ENCODE measurements at regions not wholly inside any gene's neighbourhood (a gene's known extent, or its start where the extent isn't known, plus 50 kb on each side); places are given as distances from the start of the nearest gene placed in this dataset.

DNA sequence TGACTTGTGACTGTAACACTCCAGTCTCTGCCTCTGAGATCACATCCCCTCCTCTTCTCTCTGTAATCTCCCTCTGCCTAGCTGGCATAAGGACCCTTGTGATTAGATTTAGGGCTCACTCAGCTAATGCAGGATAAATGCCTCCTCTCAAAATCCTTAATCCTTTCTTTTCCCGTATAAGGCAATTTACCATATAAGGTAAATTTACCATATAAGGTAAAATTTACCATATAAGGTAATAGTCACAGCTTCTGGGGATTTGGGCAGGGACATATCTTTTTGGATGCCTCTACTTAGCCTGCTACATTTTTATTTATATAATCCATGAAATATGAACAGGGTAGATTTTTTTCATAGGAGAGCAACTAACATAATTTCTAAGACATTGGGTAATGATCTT is 318.0 kb upstream of the PUM3 start:
- Mint-ChIP-seq H3K27me3 (peaks cover 5 to 37% (median 14%) of the 10 kb centered on the region in 5 donors), H3K4me3 (no peak overlapping the region), H3K27ac (no peak overlapping the region), H3K9me3 (peaks cover 0 to 3% (median 1%) of the 10 kb centered on the region in 9 donors), H3K36me3 (no peaks in the 10 kb centered on the region), H3K4me1 (no peaks in the 10 kb centered on the region)
- POLR2A ChIA-PET, result no interaction called here
- no peak for ATAC-seq
- DNase-seq, result no peak

DNA sequence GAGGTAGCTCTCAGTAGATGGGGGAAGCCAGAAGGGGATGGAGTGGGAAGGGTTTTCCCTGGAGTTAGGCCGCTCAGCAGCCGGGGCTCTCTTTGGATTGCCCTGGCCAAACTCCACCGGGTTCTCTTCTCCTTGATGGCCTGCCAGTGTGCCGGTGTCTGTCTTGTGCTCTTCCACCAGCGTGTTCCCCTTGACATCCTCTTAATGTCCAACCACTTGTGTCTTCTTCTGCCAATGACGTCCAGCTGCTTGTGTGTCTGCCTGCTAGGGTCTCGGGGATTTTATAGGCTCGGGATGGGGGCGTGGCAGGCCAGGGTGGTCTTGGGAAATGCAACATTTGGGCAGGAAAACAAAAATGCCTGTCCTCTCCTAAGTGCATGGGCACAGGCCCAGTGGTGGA is 313.1 kb upstream of the PUM3 start:
- Mint-ChIP-seq H3K36me3 (no peaks in the 10 kb centered on the region), H3K27ac (no peak overlapping the region), H3K4me1 (no peaks in the 10 kb centered on the region), H3K9me3 (peaks cover 0 to 2% (median 0%) of the 10 kb centered on the region in 9 donors), H3K4me3 (no peak overlapping the region), H3K27me3 (peaks cover 5 to 28% (median 10%) of the 10 kb centered on the region in 5 donors)
- DNase-seq (no peak), ATAC-seq (no peak)
- POLR2A ChIA-PET, result no interaction called here

- no peak for ATAC-seq
- peaks cover 2 to 21% (median 7%) of the 10 kb centered on the region in 5 donors for H3K27me3 Mint-ChIP-seq
- H3K27ac Mint-ChIP-seq, result no peak overlapping the region
- H3K9me3 Mint-ChIP-seq, result no peaks in the 10 kb centered on the region
- POLR2A ChIA-PET, result no interaction called here
- H3K4me1 Mint-ChIP-seq, result no peaks in the 10 kb centered on the region
- no peaks in the 10 kb centered on the region for H3K36me3 Mint-ChIP-seq
- no peak for DNase-seq
- no peak overlapping the region for H3K4me3 Mint-ChIP-seq
Measured at GRCh38 chr9:3151672-3152576, 308.0 kb upstream of the PUM3 start.

DNA sequence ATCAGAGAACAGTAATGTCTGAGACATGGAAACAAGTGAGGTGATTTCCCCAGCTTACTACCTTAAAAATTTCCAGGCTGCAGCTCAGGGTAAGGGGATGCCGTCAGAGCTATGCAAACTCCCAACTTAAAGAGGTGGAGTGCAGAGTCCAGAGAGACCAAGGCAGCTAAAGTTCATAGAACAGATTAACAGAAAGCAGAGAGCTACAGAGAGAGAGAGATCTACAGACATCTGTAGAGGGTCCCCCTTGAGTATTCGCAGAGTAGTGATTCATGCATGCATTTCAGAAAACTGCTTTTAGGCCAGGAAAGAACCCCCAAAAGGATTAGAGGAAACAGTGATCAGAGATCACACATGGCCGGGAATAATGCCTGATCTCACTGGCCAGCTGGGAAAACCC is 306.2 kb upstream of the PUM3 start:
- no peaks in the 10 kb centered on the region for H3K36me3 Mint-ChIP-seq
- DNase-seq (no peak), ATAC-seq (no peak)
- POLR2A ChIA-PET, result no interaction called here
- H3K4me3 Mint-ChIP-seq, result no peak overlapping the region
- H3K4me1 Mint-ChIP-seq, result no peaks in the 10 kb centered on the region
- H3K9me3 Mint-ChIP-seq, result peaks cover 0 to 3% (median 0%) of the 10 kb centered on the region in 9 donors
- H3K27me3 Mint-ChIP-seq, result peaks cover 0 to 12% (median 7%) of the 10 kb centered on the region in 5 donors
- H3K27ac Mint-ChIP-seq, result no peak overlapping the region

DNA sequence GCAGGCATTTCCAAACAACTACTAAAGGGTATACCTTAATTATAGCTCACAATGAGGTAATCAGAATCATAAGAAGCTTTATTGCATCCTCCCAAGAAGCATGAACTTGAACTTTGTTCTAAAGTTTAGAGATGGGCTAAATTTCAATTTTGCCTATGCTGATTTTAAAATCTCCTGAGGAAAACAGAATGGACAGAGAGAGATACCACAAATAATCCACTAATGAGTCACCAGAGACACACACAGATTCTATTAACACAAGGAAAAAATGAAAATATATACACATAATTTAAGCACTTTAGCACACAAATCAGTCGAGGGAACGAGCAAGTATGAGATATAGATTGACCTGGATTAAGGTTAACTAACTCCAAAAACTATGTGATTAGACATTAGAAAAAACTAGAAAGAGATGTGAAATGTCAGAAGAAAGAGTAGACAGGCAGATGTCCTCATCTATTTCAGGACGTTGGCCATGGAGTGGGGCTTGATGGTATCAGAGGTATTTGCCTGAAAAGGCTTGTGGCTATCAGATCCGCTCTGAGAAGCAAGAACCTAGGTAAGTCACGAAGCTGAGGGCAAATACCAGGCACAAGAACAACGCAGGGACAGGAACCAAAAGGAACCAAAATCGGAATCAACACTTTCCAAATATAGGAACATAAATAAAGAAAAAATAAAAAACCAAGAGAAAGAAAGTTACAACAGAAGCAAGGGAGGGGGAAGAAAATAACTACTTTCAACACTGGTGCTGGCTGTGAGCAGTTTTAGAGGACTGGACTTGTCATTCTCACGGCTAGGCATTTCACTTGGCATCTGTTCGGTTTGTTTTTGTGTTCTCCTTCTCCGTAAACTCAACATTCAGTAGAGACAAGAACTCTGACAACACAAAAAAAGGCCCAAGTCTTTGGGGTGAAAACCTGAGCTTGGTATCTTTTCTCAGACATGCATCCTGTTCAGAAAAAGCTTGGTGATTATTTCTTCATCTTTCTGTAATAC is 294.6 kb upstream of the PUM3 start:
- POLR2A ChIA-PET, result no interaction called here
- peaks cover 0 to 16% (median 5%) of the 10 kb centered on the region in 9 donors for H3K9me3 Mint-ChIP-seq
- H3K27ac Mint-ChIP-seq, result no peak overlapping the region
- no peaks in the 10 kb centered on the region for H3K4me1 Mint-ChIP-seq
- no peak overlapping the region for H3K4me3 Mint-ChIP-seq
- ATAC-seq (no peak), DNase-seq (no peak)
- no peaks in the 10 kb centered on the region for H3K36me3 Mint-ChIP-seq
- H3K27me3 Mint-ChIP-seq, result peaks cover 3 to 34% (median 5%) of the 10 kb centered on the region in 5 donors

DNA sequence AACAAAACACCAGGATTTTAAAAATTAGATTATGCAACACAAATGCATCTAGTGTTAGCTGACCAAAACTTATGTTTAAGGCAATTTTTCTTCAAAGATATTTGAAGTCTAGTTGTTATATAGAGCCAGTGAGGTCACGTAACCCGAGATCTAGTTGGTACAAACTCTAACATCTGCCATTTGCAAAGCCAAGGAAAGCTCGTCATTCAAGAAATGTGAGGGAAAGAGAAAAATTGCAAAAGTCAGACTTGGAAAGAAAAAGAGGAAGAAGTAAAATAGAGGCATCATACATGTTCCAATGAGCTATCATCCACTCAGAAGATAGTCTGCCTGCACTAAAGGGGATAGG is 293.4 kb upstream of the PUM3 start:
- H3K36me3 Mint-ChIP-seq, result no peaks in the 10 kb centered on the region
- ATAC-seq, result no peak
- POLR2A ChIA-PET, result no interaction called here
- H3K27ac Mint-ChIP-seq, result no peak overlapping the region
- no peaks in the 10 kb centered on the region for H3K4me1 Mint-ChIP-seq
- peaks cover 0 to 11% (median 3%) of the 10 kb centered on the region in 9 donors for H3K9me3 Mint-ChIP-seq
- peaks cover 3 to 41% (median 5%) of the 10 kb centered on the region in 5 donors for H3K27me3 Mint-ChIP-seq
- no peak overlapping the region for H3K4me3 Mint-ChIP-seq
- no peak for DNase-seq

DNA sequence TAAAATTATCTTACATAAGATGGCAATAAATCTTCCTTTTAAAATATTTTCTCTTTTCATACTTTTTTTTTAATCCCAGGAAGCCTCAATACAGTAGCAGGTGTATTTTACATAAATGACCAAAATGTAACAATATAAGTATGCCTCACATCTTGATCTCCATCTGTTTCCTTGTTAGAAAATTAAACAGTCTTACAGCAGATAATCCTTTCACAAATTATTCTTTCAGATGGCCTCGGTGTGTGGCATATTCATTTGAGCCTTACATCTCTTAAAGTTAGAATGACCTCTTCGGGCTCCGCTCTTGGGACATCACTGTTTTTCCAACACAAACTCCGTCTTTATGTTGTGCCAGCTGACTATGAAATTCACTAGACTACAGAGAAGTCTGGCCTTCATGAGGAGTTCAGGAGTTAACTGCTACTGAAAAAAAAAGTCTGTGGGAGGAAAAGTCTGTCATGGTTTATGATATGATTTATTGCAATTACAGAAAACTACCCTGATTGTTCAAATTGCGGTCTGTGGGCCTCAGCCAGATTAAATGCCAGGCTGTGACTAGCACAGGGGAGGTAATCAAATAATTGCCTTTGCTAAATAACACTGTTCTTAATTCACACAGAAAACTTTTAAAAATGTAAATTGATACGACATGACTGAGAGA is 292.9 kb upstream of the PUM3 start:
- peaks cover 5 to 44% (median 8%) of the 10 kb centered on the region in 5 donors for H3K27me3 Mint-ChIP-seq
- POLR2A ChIA-PET, result no interaction called here
- peaks cover 0 to 11% (median 4%) of the 10 kb centered on the region in 9 donors for H3K9me3 Mint-ChIP-seq
- H3K27ac Mint-ChIP-seq, result no peak overlapping the region
- no peak for ATAC-seq
- no peak for DNase-seq
- H3K4me3 Mint-ChIP-seq, result no peak overlapping the region
- H3K4me1 Mint-ChIP-seq, result no peaks in the 10 kb centered on the region
- H3K36me3 Mint-ChIP-seq, result no peaks in the 10 kb centered on the region

- Mint-ChIP-seq H3K27ac (no peak overlapping the region), H3K36me3 (no peaks in the 10 kb centered on the region), H3K27me3 (peaks cover 6 to 50% (median 11%) of the 10 kb centered on the region in 5 donors), H3K9me3 (peaks cover 0 to 11% (median 4%) of the 10 kb centered on the region in 9 donors), H3K4me1 (no peaks in the 10 kb centered on the region), H3K4me3 (no peak overlapping the region)
- POLR2A ChIA-PET, result no interaction called here
- DNase-seq (no peak), ATAC-seq (no peak)
Measured at GRCh38 chr9:3136230-3136629, 292.3 kb upstream of the PUM3 start.

DNA sequence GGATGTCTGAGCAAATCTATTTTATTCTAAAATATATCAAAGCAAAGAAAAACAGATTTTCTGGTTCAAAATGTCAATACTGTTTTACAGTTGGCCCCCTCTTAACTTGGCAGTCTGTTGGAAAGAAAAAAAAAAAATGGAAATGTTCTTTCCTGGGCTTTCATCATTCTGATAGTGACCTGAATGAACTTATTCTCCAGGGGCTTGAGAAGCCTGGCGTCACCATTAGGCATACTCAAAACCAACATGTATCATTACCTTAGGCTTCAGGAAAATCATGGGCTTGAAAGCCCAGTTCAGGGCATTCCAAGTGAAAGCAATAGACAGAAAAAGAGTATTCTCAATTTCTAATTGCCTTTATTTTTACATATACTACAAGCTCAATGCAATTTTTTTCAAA is 283.7 kb upstream of the PUM3 start:
- Mint-ChIP-seq H3K4me1 (no peaks in the 10 kb centered on the region), H3K27ac (no peak overlapping the region)
- ATAC-seq, result no peak

DNA sequence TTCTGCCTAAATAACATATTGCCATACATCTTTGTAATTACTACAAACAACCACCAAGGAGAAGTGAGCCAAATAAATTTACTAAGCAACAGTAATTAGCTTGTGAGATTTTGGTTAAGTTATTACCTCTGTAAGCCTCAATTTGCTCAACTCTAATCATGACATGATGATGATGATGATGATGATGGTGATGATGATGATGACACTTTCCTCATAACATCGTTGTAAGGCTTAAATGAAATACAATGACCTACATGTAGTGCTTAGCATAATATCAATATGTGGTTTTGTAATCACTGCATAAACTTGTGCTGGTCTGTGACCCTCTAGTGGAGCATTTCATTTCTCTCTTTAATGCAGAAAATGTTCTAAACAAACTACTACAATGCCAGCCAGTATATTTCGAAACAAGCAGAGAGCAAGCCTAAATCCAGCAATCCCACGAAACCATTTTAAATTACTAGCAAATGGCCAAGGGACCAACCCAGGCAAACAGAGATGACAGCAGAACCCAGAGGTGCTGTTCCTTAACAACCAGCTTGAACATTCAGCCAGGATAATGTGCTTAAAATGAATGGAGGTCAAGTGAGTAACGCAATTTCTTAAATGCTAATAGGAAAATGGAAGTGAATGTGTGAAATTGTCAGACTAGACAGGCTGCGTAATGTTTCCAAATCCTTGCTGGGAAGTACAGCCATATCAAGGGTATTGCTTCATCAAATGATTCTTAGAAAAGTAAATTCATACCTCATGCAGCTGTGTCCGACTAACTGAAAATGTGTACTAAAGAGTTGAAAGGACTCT is 281.9 kb upstream of the PUM3 start:
- peaks cover 0 to 18% (median 4%) of the 10 kb centered on the region in 5 donors for H3K27me3 Mint-ChIP-seq
- H3K4me3 Mint-ChIP-seq, result no peak overlapping the region
- H3K36me3 Mint-ChIP-seq, result no peaks in the 10 kb centered on the region
- no peaks in the 10 kb centered on the region for H3K9me3 Mint-ChIP-seq
- no peaks in the 10 kb centered on the region for H3K4me1 Mint-ChIP-seq
- DNase-seq (no peak), ATAC-seq (no peak)
- POLR2A ChIA-PET, result no interaction called here
- H3K27ac Mint-ChIP-seq, result no peak overlapping the region

More for the DNA sequence above, 283.7 kb upstream of the PUM3 start:
- peaks cover 0 to 10% (median 0%) of the 10 kb centered on the region in 9 donors for H3K9me3 Mint-ChIP-seq
- no peak for DNase-seq
- H3K27me3 Mint-ChIP-seq, result peaks cover 2 to 31% (median 13%) of the 10 kb centered on the region in 5 donors
- H3K36me3 Mint-ChIP-seq, result no peaks in the 10 kb centered on the region
- H3K4me3 Mint-ChIP-seq, result no peak overlapping the region
- POLR2A ChIA-PET, result no interaction called here

DNA sequence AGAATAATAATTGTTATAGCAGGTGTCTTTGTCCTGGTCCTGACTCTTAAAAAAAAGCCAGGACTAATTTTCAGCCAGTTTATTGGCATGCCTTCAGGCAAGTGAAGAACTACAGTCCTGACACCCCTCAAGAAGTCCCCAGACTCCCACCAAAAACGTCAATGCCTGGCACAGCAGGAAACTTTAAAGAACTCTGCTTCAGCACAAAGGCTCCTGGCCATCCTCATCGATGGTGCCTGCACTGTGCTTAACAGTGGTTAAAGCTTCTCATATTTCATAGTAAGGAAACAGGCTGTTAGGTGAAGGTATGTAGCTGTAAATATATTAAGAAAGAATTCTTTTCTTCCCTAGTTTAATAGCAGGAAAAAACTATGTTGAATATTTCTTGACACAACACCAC is 280.1 kb upstream of the PUM3 start:
- DNase-seq (no peak), ATAC-seq (no peak)
- no peaks in the 10 kb centered on the region for H3K9me3 Mint-ChIP-seq
- no peaks in the 10 kb centered on the region for H3K36me3 Mint-ChIP-seq
- POLR2A ChIA-PET, result no interaction called here
- no peak overlapping the region for H3K4me3 Mint-ChIP-seq
- H3K27ac Mint-ChIP-seq, result no peak overlapping the region
- H3K27me3 Mint-ChIP-seq, result peaks cover 0 to 18% (median 6%) of the 10 kb centered on the region in 5 donors
- H3K4me1 Mint-ChIP-seq, result no peaks in the 10 kb centered on the region

DNA sequence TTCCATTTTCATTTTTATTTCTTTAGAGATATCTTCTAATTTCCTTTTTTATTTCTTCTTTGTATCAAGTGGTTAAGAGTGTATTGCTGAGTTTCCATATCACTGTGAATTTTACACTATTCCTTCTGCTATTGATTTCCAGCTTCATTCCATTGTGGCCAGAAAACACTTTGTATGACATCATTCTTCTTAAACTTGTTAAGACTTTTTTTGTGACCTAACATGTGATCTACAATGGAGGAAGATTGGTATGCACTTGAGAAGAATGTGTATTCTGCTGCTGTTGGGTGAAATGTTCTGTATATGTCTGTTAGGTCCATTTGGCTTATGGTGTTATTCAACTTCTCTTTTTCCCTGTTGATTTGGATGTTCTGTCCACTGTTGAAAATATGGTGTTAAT is 274.2 kb upstream of the PUM3 start:
- POLR2A ChIA-PET, result no interaction called here

More for the DNA sequence above, 274.2 kb upstream of the PUM3 start:
- H3K4me1 Mint-ChIP-seq, result no peaks in the 10 kb centered on the region
- DNase-seq (no peak), ATAC-seq (no peak)
- H3K27me3 Mint-ChIP-seq, result peaks cover 0 to 7% (median 3%) of the 10 kb centered on the region in 5 donors
- H3K36me3 Mint-ChIP-seq, result no peaks in the 10 kb centered on the region
- H3K4me3 Mint-ChIP-seq, result no peak overlapping the region
- H3K9me3 Mint-ChIP-seq, result peaks cover 6 to 22% (median 14%) of the 10 kb centered on the region in 9 donors
- no peak overlapping the region for H3K27ac Mint-ChIP-seq

Measured in naive thymus-derived CD8-positive, alpha-beta T cell (primary cell).